ENCODE measurements at regions not wholly inside any gene's neighbourhood (a gene's known extent, or its start where the extent isn't known, plus 50 kb on each side); places are given as distances from the start of the nearest gene placed in this dataset.
"Not testable (repeated sequence)": the region's sequence is repeated elsewhere in the genome, so short reads cannot be mapped to it uniquely, and the experiment has no call there.

DNA sequence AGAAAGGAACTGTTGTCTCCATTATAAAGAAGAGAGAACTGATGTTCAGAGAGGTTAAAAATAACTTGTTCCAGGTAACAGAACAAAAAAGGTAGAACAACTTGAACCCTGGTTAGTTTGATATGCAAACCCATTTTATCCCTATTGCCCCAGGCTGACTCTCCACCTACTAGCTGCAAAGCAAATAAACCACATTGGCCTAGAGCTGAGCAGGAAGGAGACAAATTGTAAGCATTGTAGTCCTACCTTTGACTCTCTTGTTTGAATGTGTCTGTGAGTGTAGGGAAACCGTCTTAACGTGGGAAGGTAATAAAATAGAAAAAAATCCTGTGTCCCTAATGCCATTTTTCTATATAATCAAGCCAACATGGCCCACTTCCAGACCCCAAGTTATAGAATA is 126.4 kb downstream of the CCER1 start:
- DNase-seq = no peak

DNA sequence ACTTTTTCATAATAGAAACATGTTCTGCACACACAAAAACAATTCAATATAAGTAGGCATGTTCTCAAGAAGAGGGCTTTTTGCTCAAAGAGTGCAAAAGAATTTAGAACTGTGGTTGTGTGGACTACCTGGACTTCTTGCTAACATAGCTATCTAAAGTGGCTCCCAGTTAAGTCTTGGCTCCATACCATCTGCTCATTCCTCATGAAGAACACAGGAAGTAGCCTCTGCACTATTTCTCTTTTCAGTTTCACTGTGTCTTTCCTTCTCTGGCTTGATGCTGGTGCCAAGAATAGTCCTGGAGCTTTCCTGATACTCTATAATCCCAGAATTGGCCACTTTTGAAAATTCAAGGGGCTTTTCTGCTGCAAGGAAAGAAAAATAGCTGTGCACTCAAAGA is 127.4 kb downstream of the CCER1 start:
- no peak for DNase-seq

- no peak for DNase-seq
Measured at GRCh38 chr12:90826036-90826435, 128.9 kb downstream of the CCER1 start.

GRCh38 chr12:90823859-90824258 is 131.1 kb downstream of the CCER1 start:
- DNase-seq = no peak

DNA sequence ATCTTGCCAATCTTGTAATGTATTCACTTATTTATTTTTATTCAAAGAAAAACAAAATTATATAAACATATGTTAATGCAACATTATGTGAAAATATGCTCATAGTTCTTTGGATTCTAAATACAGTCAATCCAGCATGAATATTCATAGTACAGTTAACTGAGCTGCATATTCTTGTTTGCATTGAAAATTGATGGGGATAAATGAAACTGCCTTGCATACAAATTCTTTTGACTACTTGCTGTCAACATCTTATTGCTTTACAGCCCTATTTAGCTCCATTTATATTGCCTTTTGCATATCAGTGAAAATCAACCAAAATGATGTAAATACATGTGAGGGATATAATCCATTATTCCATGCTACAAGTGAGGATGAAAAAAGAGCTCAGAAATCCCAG is 135.3 kb downstream of the CCER1 start:
- no peak for DNase-seq

DNA sequence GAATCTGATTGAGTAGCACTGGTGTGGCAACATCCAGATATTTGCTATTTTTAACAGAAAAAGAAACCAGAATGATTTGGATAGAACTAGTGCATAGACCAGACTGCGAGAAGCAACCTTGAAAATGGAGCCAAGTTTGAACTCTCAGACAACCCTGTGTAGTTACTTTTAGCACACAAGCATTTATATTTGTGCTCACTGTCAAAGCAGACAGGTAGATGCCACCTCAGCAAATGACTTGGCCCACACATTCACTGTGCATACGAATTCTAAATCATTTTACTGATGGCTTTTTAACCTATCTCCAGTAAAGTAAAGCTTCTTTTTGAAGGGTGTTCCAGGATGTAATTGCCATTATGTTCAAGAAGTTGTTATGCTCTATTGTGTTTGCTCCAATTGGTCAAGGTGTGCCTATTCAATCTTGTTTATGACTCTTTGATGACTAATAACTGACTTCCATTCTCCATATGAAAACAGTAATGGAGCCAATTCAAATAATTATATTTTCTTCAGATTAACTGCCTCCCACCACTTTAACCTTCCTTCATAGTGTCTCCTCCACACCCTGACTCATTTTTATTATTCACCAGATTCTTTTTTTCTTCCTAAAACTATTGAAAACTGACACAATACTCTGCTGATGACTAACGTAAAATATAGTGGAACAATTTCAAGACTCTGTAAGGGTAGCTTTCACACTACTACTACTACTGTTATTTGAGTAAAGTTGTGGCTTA is 138.5 kb downstream of the CCER1 start:
- DNase-seq = no peak

DNA sequence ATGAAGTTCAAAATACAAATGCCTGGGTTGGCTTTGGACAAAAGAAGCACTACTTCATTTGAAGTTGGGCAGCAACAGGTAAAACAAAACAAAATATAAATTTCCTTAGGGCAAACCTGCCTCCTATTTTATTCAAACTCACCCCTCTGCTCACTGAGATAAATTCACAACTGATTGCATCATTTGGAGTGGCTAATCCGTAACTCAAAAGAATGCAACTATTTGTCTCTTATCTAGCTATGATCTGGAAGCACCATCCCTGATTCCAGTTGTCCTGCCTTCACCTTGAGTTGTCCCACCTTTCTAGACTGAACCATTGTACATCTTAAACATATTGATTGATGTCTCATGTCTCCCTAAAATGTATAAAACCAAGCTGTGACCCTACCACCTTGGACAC is 145.0 kb downstream of the CCER1 start:
- no peak for DNase-seq

- no peak for DNase-seq
Measured at GRCh38 chr12:90808568-90808967, 146.4 kb downstream of the CCER1 start.

DNA sequence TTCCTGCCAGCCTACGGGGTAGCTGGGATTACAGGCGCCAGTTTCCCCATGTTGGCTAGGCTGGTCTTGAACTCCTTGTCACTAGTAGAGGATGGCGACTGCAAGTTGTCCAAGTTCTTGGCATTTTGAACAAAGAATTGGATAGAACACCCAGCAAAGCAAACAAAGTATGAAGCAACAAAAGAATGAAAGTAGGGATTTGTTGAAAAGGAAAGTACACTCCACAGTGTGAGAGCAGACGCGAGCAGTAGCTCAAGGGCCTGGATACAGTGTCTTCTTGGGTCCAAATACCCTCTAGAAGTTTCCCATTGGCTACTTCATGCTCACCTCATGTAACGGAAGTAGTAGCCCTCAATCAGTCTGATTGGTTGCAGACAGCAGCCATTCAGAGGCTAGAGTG is 152.2 kb downstream of the CCER1 start:
- no peak for DNase-seq

- DNase-seq = no peak
Measured at GRCh38 chr12:90801776-90802175, 153.2 kb downstream of the CCER1 start.

DNA sequence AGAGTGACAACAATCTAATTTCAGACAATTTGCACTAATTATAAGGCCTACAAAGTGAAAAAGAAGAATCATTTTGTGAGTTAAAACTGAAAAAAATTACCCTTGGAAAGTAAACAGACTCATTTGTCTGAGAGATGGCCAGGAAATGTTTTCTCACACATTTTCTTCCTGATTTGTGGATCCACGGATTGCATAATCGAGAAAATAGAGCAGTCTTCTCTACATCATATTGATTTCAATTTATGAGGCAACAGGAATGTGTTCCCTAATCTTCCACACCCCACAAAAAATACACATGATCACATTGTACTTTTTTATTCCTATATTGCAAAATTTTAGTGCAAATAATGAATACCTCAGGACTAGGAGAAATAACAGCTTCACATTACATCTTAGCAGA is 160.8 kb downstream of the CCER1 start:
- no peak for DNase-seq

- not testable (repeated sequence) for DNase-seq
Measured at GRCh38 chr12:90792718-90793117, 162.3 kb downstream of the CCER1 start.

- no peak for DNase-seq
Measured at GRCh38 chr12:90791445-90791844, 163.5 kb downstream of the CCER1 start.

- DNase-seq = no peak
Measured at GRCh38 chr12:90790747-90791146, 164.2 kb downstream of the CCER1 start.

- DNase-seq = no peak
Measured at GRCh38 chr12:90773491-90773890, 181.5 kb downstream of the CCER1 start.

DNA sequence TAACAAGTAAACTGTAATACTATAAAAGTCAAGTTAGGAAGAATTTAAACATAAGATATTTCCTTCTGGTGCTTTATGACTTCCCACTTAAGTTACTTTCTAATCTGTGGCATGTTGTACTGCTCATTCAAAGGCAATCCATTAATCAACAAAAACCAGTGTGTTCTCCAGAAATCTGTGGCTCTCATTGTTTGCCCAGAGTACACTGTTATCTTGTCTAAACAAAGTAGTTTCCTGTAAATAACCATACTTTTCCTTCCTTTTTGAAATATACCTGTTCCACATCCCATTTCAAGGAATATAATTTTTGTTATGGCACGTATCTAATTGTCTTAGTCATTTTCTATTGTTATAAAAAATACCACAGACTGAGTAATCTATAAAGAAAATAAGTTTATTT is 184.1 kb downstream of the CCER1 start:
- DNase-seq = no peak

DNA sequence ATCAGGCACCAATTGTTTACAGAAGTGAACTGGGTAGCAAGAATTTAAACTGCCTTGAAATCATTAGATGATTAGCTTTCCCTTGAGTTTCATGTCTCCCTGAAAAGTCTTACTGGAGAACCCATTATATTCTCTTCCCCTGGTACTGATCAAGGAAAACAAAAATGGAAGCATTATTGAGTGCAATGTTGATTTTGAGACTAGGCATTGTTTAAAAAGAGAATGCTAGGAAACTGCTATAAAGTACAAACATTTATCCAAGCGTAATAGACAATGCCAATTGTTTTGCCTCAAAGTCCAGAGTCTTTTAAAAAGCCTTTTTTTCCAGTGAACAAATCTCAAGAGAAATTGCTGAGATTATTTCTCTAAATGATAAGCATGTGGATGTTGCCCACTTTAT is 197.0 kb downstream of the CCER1 start:
- no peak for DNase-seq

GRCh38 chr12:90745211-90745610 is 209.8 kb downstream of the CCER1 start:
- no peak for DNase-seq

GRCh38 chr12:90741611-90742010 is 213.4 kb downstream of the CCER1 start:
- DNase-seq = no peak

GRCh38 chr12:90729736-90730135 is 225.2 kb downstream of the CCER1 start:
- DNase-seq = no peak

DNA sequence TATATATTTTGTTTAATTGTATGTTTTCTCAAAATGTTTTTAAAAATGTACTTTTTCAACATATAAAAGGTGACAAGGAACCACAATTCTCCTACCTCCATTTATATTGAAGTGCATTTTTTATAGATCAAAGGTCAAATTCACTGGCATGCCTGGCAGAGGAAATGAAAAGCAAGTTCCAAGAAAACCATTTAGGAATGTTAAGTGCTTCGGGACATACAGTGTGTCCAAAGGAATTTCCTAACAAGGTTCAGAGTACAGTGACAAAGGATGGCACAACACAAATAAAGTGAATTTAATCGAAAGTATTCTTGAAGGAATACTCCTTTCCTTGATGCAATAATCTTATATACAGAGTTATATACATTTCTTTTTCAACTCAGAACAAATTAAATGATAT is 242.3 kb downstream of the CCER1 start:
- DNase-seq = no peak

DNA sequence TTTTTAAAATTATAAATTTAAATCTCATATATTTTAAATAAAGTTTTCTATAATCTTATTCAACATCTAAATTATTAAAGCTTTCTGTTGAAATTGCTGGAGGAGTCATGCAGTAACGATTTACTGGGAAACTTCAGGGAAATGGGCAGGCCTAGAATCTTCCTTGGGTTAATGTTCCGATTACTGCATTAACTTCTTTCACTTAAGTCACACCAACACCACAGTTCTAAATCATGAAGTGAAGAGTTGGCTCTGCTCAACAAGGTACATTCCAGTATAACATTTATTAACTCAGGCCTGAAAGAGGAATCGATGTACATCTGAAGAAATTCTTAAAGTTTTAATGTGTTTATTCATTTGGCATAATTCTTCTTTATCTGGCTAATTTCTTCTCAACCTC is 244.3 kb downstream of the CCER1 start:
- DNase-seq = no peak

DNA sequence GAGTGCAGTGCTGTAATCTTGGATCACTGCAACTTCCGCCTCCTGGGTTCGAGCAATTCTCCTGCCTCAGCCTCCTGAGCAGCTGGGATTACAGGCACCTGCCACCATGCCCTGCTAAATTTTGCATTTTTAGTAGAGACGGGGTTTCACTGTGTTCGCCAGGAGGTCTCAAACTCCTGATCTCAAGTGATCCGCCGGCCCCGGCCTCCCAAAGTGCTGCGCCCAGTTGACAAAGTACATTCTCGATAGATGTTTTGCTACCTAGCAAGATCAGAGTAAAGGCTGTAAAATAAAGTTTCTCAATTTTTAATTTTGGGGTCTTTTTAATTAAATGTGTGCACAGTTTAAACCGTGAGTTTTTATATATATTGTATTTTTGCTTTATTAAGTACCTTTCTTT is 248.9 kb downstream of the CCER1 start:
- no peak for DNase-seq

GRCh38 chr12:90695415-90695814 is 259.6 kb downstream of the CCER1 start:
- no peak for DNase-seq

GRCh38 chr12:90690120-90690519 is 264.9 kb downstream of the CCER1 start:
- no peak for DNase-seq

DNA sequence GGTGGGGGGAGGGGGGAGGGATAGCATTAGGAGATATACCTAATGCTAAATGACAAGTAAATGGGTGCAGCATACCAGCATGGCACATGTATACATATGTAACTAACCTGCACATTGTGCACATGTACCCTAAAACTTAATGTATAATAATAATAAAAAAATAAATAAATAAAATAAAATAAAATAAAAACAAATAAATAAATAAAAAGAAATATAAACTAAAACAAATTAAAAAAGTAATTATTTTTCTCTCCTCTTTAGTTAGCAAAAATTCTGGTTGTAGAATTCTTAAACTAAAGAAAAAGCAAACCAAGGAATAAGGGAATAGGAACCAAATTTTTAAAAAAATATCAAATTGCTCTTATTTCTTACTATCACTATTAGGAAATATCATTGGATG is 267.3 kb downstream of the CCER1 start:
- not testable (repeated sequence) for DNase-seq

Measured in activated CD4-positive, alpha-beta T cell treated with anti-CD3 and anti-CD28 coated beads for 1 hour (primary cell).